ENCODE measurements at regions not wholly inside any gene's neighbourhood (a gene's known extent, or its start where the extent isn't known, plus 50 kb on each side); places are given as distances from the start of the nearest gene placed in this dataset.

- TF ChIP-seq, protein P1, sequence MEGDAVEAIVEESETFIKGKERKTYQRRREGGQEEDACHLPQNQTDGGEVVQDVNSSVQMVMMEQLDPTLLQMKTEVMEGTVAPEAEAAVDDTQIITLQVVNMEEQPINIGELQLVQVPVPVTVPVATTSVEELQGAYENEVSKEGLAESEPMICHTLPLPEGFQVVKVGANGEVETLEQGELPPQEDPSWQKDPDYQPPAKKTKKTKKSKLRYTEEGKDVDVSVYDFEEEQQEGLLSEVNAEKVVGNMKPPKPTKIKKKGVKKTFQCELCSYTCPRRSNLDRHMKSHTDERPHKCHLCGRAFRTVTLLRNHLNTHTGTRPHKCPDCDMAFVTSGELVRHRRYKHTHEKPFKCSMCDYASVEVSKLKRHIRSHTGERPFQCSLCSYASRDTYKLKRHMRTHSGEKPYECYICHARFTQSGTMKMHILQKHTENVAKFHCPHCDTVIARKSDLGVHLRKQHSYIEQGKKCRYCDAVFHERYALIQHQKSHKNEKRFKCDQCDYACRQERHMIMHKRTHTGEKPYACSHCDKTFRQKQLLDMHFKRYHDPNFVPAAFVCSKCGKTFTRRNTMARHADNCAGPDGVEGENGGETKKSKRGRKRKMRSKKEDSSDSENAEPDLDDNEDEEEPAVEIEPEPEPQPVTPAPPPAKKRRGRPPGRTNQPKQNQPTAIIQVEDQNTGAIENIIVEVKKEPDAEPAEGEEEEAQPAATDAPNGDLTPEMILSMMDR (conservative IDR thresholded peaks at IDR 0.05; ENCODE audit: low read length) = no peak
- TF ChIP-seq EZH2phosphoT487 (IDR thresholded peaks at IDR 0.05; ENCODE audit: borderline replicate concordance, low read depth, low read length) = no peak
Observed at GRCh38 chr2:13651684-13652131, 935.0 kb downstream of the TRIB2 start.
